Fibroblast of villous mesenchyme (primary cell): ENCODE measurements at regions not wholly inside any gene's neighbourhood (a gene's known extent, or its start where the extent isn't known, plus 50 kb on each side); places are given as distances from the start of the nearest gene placed in this dataset.

Experiments used
- DNase-seq: peaks from one replicate; pipeline ENCODE4 v3.0.0-alpha.2; 2010; ENCODE audit warnings: low read depth
- H3K4me3 ChIP-seq: 2 replicates; pipeline ENCODE4 v1.5.1; 2011; ENCODE audit warnings: low read depth, mild to moderate bottlenecking, low read length
- TF ChIP-seq, protein P1 (sequence below): IDR thresholded peaks from 2 replicates; pipeline ENCODE4 v1.5.1; 2012; ENCODE audit warnings: low read depth, mild to moderate bottlenecking, low read length; ENCODE audit not compliant: insufficient read depth

DNA sequence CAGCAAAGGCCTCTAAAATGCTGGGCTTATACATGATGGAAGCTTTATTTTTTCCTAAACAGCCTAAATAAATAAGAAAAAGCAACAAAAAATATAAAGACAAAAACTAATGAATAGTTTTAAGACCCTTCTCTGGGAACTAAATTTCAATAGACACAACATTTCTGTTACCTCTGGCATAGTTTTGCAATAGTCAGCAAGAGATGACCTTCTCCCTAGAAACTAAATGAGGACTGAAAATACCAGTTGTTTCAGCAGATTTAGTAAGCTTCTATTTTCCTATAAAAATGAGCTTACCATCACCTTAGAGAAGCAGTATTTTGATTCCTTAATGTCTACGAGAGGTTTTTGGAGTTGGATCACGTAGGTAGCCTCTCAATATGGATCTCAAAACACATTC lies 471.4 kb upstream of the NRP1 start:
- TF ChIP-seq, protein P1, sequence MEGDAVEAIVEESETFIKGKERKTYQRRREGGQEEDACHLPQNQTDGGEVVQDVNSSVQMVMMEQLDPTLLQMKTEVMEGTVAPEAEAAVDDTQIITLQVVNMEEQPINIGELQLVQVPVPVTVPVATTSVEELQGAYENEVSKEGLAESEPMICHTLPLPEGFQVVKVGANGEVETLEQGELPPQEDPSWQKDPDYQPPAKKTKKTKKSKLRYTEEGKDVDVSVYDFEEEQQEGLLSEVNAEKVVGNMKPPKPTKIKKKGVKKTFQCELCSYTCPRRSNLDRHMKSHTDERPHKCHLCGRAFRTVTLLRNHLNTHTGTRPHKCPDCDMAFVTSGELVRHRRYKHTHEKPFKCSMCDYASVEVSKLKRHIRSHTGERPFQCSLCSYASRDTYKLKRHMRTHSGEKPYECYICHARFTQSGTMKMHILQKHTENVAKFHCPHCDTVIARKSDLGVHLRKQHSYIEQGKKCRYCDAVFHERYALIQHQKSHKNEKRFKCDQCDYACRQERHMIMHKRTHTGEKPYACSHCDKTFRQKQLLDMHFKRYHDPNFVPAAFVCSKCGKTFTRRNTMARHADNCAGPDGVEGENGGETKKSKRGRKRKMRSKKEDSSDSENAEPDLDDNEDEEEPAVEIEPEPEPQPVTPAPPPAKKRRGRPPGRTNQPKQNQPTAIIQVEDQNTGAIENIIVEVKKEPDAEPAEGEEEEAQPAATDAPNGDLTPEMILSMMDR: no peak
- no peak overlapping the region for H3K4me3 ChIP-seq

DNA sequence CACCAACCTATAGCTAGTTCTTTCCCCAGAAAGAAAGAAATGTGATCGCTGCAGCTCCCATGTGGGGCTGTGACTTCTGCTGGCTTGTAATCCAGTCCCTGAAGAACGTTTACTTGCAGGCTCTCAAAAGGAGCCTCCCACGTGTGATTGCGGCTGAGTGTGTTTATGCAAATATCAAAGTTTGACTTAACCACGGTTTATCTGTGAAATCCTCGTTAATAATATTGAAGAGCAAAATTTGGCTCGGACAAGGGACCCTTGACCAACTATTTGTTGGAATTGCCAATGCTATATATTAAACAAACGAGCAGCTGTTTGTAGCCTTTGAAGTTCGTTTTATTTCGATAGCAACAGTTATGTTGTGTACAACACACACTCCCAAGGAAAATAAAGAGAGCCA lies 470.1 kb upstream of the NRP1 start:
- TF ChIP-seq, protein P1: no peak
- peak; percentile 47 for DNase-seq
- no peak overlapping the region for H3K4me3 ChIP-seq

More for the DNA sequence above, 471.4 kb upstream of the NRP1 start:
- DNase-seq: no peak

DNA sequence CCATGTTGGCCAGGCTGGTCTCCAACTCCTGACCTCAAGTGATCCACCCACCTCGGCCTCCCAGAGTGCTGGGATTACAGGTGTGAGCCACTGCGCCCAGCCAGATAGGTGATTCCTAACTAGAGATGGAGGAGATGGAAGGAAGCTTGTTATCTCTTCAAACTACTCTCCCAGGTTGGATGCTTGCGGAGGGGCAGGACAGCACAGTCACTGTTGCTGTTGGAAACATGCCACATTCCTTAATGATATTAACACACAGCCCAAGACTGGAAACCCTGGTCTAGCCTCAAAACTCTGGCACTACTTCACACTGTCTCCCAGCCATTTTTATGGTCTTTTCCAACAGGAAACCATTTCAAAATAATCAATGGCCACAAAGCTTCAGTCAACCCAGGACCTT lies 468.8 kb upstream of the NRP1 start:
- TF ChIP-seq, protein P1: no peak
- no peak overlapping the region for H3K4me3 ChIP-seq
- DNase-seq: peak; percentile 4

DNA sequence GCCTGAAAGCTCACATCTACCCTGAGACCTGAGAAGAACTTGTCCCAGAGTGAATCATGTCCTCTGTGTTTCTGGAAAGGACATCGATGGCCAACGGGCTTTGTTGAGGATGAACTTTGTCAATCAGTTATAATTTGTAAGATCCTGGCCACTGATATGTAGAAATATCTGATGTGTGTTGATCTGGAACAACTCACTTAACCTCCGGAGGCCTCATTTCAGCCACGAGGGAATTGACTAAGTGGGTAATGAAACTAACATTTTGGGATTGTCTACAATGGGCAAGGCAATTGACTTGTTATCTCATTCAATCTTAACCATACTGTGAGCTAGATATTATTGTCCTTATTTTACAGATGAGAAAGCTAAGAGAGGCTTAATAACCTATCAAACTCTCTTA lies 468.1 kb upstream of the NRP1 start:
- TF ChIP-seq, protein P1: no peak
- H3K4me3 ChIP-seq: no peak overlapping the region
- DNase-seq: no peak

DNA sequence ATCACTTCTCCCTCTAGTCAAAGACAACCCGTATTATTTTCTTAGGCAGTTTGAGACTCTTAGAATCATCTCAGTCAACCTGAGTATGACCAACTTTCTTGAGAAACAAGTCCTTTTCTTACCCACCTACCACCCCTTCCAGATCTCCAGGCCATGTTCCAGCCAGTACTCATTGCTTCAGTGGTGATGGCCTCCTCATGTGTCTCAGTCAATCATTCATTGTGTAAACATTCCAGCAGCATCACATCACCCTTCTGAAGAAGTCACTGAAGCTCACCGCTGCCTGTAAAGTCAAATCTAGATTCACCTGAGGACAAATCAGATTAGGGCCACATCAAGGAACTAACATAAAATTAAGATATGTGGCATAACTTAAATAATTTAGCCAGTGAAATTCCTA lies 467.2 kb upstream of the NRP1 start:
- DNase-seq: no peak
- H3K4me3 ChIP-seq: no peak overlapping the region
- TF ChIP-seq, protein P1: no peak

DNA sequence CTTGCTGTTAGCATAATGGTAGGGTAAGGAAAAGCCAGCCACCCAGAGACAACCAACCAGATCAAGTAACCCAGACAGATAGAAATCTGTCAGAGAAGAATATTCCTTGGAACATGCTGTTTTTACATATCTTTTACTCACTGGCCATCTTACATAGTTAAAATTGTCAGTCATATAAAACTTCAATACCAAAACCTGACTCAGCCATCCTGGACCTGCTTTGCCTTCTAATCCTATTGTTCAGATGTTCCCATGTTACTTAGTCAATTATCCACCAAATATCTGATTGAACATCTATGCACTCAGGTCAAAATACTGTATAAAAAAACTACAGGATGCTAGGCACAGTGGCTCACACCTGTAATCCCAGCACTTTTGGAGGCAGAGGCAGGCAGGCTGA lies 466.5 kb upstream of the NRP1 start:
- no peak overlapping the region for H3K4me3 ChIP-seq
- TF ChIP-seq, protein P1: no peak
- no peak for DNase-seq

DNA sequence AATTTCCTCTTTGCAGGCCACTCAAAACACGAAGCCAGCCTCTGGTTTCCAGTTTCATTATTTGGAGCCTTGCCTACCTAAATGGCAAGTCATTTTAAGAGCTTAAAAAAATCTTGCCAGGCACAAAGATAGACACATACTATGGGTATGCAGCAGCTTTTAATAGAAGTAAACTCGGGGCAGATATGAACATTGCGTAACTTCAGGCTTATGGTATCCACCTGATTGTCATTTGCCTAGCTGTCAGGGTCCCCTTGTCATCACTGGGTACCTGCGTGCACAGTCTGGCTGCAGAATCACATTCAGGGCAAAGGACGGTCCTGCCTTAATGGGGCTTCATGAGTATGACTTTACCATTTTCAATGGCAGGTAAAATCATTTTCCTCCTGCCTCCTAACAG lies 466.1 kb upstream of the NRP1 start:
- TF ChIP-seq, protein P1: no peak
- no peak overlapping the region for H3K4me3 ChIP-seq
- no peak for DNase-seq
